RWPE1 (cell line): ENCODE measurements at regions not wholly inside any gene's neighbourhood (a gene's known extent, or its start where the extent isn't known, plus 50 kb on each side); places are given as distances from the start of the nearest gene placed in this dataset.

Source experiments
- CTCF ChIA-PET: fragments of 350-600 bp; sonication (Branson Sonifier 250); formaldehyde crosslinking; extraction: SDS; loops from one replicate; lab custom pipeline; 2021; lab: Yijun Ruan, JAX
- POLR2A ChIA-PET: fragments of 400-600 bp; formaldehyde crosslinking; extraction: SDS; loops from one replicate; lab custom pipeline; 2020; ENCODE audit warnings: antibody characterized with exemption; ENCODE audit not compliant: low non-redundant PET; lab: Yijun Ruan, JAX
- DNase-seq: peaks from one replicate; pipeline ENCODE4 v3.0.0; 2012; ENCODE audit warnings: low spot score
- H3K27ac ChIP-seq: fragments of 450-650 bp; 2 replicates; pipeline ENCODE4 v1.5.1; 2017
- TF ChIP-seq, protein P1 (sequence below): fragments of 450-650 bp; conservative IDR thresholded peaks from 2 replicates; pipeline ENCODE4 v1.5.1; 2017; ENCODE audit warnings: low read depth, mild to moderate bottlenecking

DNA sequence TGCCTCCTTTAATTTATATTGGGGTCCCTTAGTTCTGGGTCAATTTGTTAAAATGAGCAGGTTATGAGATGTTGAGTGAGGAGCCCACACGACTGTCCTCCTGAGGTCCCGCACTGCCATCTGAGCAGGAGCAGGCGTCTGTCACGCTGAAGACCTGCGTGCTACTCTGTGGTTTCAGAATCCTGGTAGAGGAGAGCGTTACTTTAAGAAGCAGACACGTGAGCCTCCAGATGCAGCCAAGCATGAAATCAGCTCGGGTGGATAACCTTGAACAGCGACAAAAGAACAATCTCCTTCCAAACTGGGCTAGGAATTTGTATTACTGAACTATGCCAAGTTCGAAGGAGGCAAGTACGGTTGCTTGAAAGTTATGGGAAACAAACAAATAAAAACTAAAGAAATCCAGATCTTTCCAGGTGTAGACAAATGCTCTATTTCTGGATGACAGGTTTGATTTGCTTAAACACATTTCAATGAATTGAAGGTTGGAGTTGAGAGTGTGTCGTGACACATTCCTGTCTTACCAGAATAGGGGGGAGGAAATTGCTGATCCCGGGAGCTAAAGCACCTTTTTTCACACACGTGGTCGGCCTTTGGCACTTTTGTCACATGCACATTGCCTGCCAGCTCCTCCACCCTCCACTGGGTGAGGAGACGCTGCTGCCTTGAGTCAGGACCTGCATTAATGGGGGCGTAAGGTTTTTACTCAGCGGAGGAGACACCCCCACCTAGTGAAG, 945.5 kb upstream of the SLC10A2 start:
- DNase-seq = no peak
- H3K27ac ChIP-seq = no peak overlapping the region
- TF ChIP-seq, protein P1, sequence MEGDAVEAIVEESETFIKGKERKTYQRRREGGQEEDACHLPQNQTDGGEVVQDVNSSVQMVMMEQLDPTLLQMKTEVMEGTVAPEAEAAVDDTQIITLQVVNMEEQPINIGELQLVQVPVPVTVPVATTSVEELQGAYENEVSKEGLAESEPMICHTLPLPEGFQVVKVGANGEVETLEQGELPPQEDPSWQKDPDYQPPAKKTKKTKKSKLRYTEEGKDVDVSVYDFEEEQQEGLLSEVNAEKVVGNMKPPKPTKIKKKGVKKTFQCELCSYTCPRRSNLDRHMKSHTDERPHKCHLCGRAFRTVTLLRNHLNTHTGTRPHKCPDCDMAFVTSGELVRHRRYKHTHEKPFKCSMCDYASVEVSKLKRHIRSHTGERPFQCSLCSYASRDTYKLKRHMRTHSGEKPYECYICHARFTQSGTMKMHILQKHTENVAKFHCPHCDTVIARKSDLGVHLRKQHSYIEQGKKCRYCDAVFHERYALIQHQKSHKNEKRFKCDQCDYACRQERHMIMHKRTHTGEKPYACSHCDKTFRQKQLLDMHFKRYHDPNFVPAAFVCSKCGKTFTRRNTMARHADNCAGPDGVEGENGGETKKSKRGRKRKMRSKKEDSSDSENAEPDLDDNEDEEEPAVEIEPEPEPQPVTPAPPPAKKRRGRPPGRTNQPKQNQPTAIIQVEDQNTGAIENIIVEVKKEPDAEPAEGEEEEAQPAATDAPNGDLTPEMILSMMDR = no peak
- ChIA-PET CTCF (no interaction called here), POLR2A (no interaction called here)

DNA sequence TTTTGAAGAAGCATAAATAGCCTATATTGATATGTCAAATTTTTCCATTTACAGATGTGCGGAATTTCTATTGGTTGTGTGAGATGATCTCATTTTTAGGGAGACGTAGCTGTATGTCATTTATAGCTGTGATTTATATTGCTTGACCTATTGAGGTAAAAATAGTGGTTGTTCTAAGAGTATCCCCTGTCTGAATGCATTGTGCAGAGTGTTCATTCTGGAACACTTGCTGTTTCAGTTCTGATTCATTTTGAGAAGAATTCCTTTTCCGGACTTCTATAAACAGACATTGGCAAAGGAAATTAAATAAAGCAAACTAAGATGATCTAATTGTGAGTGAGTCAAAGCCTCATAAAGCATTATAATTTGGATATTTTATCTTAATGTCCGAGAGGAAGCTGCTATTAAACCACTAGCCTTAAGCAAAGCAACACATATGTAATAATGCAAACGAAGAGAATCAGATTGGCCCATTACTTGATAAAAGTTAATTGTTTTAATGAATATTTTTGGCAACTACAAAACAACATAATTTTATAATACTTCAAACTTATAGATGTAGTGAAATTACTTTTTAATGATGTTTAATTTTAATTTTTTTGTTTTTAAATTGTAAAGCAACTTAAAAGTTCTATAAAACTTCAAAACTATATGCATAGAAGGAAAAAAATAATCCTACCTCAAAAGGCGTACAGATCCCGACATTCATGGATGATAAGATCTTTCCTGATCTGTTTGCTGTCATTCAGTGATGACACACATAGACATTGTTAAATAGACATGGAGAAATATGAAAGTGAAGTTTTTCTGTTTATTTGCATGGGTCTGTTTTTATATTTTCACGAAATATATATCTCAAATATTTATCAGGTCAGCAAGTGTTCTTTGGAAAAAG, 942.6 kb upstream of the SLC10A2 start:
- TF ChIP-seq, protein P1 = no peak
- DNase-seq = no peak
- ChIA-PET POLR2A (no interaction called here), CTCF (no interaction called here)
- H3K27ac ChIP-seq = no peak overlapping the region

DNA sequence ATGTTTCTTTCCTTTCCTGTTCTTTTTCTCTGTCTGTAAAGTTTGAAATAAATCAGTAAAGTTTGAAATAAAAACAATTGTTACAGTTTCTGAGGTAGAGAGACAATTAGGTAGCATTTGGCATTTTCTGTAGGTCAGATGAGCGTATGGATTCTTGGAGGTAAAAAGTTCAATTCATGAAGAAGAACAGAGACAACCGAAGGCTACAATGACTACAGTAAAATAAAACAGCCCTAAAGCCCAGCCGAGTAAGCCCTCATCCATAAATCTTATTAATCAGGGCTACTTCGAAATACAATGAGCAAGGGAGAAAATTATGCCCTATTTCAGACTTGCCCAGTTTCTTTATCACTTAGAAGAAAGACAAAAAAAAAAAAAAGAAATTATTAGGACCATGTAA, 941.9 kb upstream of the SLC10A2 start:
- POLR2A ChIA-PET = no interaction called here
- DNase-seq = no peak
- CTCF ChIA-PET = no interaction called here
- H3K27ac ChIP-seq = no peak overlapping the region
- TF ChIP-seq, protein P1 = no peak

GRCh38 chr13:104006625-104007075, 940.4 kb upstream of the SLC10A2 start:
- H3K27ac ChIP-seq = no peak overlapping the region
- CTCF ChIA-PET = no interaction called here
- TF ChIP-seq, protein P1 = no peak
- DNase-seq = no peak
- POLR2A ChIA-PET = no interaction called here

GRCh38 chr13:104004572-104004971, 938.4 kb upstream of the SLC10A2 start:
- POLR2A ChIA-PET = no interaction called here
- no peak overlapping the region for H3K27ac ChIP-seq
- no peak for DNase-seq
- CTCF ChIA-PET = interaction anchor here (0.6 kb wide), 1 partner anchor 1088 kb away, joined by 7 read pairs; no protein-coding TSS in a partner anchor
- TF ChIP-seq, protein P1 = no peak

DNA sequence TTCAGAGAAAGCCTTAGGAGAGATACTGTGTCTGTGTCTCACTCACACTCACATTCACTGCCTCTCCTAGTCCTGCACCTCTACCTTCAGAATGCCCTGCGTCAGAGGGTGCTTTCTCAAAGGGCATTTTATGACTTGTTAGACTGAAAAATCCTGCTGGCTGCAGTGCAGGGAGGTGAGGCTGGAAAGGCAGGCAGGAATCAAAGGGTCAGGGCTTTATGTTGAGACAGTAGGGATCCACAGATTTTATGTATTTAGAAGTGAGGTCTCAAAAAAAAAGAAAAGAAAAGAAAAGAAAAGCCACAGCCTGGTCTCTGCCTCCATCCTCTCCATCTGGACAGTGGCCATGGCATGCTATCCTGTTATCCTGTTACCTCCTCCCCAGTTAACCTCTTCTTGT, 936.0 kb upstream of the SLC10A2 start:
- DNase-seq = no peak
- ChIA-PET CTCF (interaction anchor here (0.6 kb wide), 1 partner anchor 1913 kb away, joined by 3 read pairs; no protein-coding TSS in a partner anchor), POLR2A (no interaction called here)
- H3K27ac ChIP-seq = no peak overlapping the region
- TF ChIP-seq, protein P1 = no peak
